CD4-positive, alpha-beta memory T cell (primary cell): ENCODE measurements at regions not wholly inside any gene's neighbourhood (a gene's known extent, or its start where the extent isn't known, plus 50 kb on each side); places are given as distances from the start of the nearest gene placed in this dataset.
"Not testable (repeated sequence)": the region's sequence is repeated elsewhere in the genome, so short reads cannot be mapped to it uniquely, and the experiment has no call there.

Experiments used
- CTCF ChIA-PET: fragments of 350-600 bp; sonication (Branson Sonifier 250); formaldehyde crosslinking; loops from one replicate; lab custom pipeline; 2021; ENCODE audit warnings: inconsistent platforms; ENCODE audit not compliant: partially characterized antibody; lab: Charles Lee
- POLR2A ChIA-PET: fragments of 350-600 bp; sonication (Branson Sonifier 250); formaldehyde crosslinking; loops from one replicate; lab custom pipeline; 2021; ENCODE audit not compliant: partially characterized antibody; lab: Charles Lee
- DNase-seq, 5 donors: peaks; one replicate each; pipeline versions ENCODE4 v3.0.0 to v3.0.0-alpha.2; 2020 to 2022; ENCODE audit warnings: mixed read lengths in 1 of 5
- H3K27ac ChIP-seq: one replicate; pipeline ENCODE4 v1.7.0; 2013; ENCODE audit warnings: low read depth, low read length
- H3K27me3 ChIP-seq: 2 replicates; pipeline ENCODE4 v1.7.0; 2013; ENCODE audit warnings: mild to moderate bottlenecking, low read length, moderate library complexity; ENCODE audit not compliant: insufficient read depth
- H3K36me3 ChIP-seq: 2 replicates; pipeline ENCODE4 v1.7.0; 2013; ENCODE audit warnings: mild to moderate bottlenecking, low read length, moderate library complexity; ENCODE audit not compliant: insufficient read depth
- H3K4me1 ChIP-seq: 2 replicates; pipeline ENCODE4 v1.7.0; 2013; ENCODE audit warnings: mild to moderate bottlenecking, low read length, moderate library complexity; ENCODE audit not compliant: insufficient read depth
- H3K4me3 ChIP-seq, 2 donors: one replicate each; pipeline ENCODE4 v1.7.0; 2013; ENCODE audit warnings: low read length in 2 of 2, mild to moderate bottlenecking in 1 of 2
- H3K9me3 ChIP-seq, 2 donors: one replicate each; pipeline ENCODE4 v1.7.0; 2013; ENCODE audit warnings: low read length in 2 of 2, control low read depth in 1 of 2; ENCODE audit not compliant: control insufficient read depth in 1 of 2
- H3K27ac Mint-ChIP-seq, 7 donors: one replicate each; pipeline ENCODE4 v1.8.0; 2020 to 2021; ENCODE audit warnings: mixed read lengths in 7 of 7, mild to moderate bottlenecking in 6 of 7, inconsistent platforms in 3 of 7, moderate library complexity in 3 of 7
- H3K27me3 Mint-ChIP-seq, 2 donors: one replicate each; pipeline ENCODE4 v1.8.0; 2020 to 2021; ENCODE audit warnings: mixed read lengths in 2 of 2
- H3K36me3 Mint-ChIP-seq, 2 donors: one replicate each; pipeline ENCODE4 v1.8.0; 2020 to 2021; ENCODE audit warnings: mixed read lengths in 2 of 2, inconsistent platforms in 1 of 2, mild to moderate bottlenecking in 1 of 2
- H3K4me1 Mint-ChIP-seq, 4 donors: one replicate each; pipeline ENCODE4 v1.8.0; 2020 to 2021; ENCODE audit warnings: mixed read lengths in 4 of 4, mild to moderate bottlenecking in 1 of 4
- H3K4me3 Mint-ChIP-seq, 8 donors: one replicate each; pipeline ENCODE4 v1.8.0; 2020 to 2021; ENCODE audit warnings: mixed read lengths in 8 of 8, mild to moderate bottlenecking in 7 of 8, moderate library complexity in 6 of 8, inconsistent platforms in 3 of 8
- H3K9me3 Mint-ChIP-seq, 8 donors: one replicate each; pipeline ENCODE4 v1.8.0; 2020 to 2021; ENCODE audit warnings: mixed read lengths in 8 of 8, mild to moderate bottlenecking in 5 of 8, inconsistent platforms in 3 of 8, moderate library complexity in 1 of 8
- intact Hi-C: fragments of 100-400 bp; cut with micrococcal nuclease; formaldehyde crosslinking; loops from one replicate; pipeline ENCODE4 v1.15.1; 2023

- H3K27ac Mint-ChIP-seq: not testable (repeated sequence)
Observed at GRCh38 chr19:14299224-14299827, 81.9 kb upstream of the ADGRE5 start.

GRCh38 chr19:14297883-14298576 is 83.2 kb upstream of the ADGRE5 start:
- H3K9me3 ChIP-seq, H3K4me1 ChIP-seq, H3K9me3 Mint-ChIP-seq, H3K36me3 Mint-ChIP-seq, H3K4me1 Mint-ChIP-seq, POLR2A ChIA-PET, DNase-seq, H3K36me3 ChIP-seq, intact Hi-C loops, H3K4me3 ChIP-seq, H3K4me3 Mint-ChIP-seq, H3K27ac ChIP-seq, H3K27me3 Mint-ChIP-seq, CTCF ChIA-PET, H3K27ac Mint-ChIP-seq, H3K27me3 ChIP-seq: not testable (repeated sequence)

More at GRCh38 chr19:14299224-14299827, 81.9 kb upstream of the ADGRE5 start:
- CTCF ChIA-PET, POLR2A ChIA-PET, H3K4me1 Mint-ChIP-seq, H3K4me3 ChIP-seq, DNase-seq, H3K27ac ChIP-seq, H3K27me3 ChIP-seq, H3K36me3 Mint-ChIP-seq, H3K27me3 Mint-ChIP-seq, H3K36me3 ChIP-seq, intact Hi-C loops, H3K4me1 ChIP-seq, H3K9me3 Mint-ChIP-seq, H3K4me3 Mint-ChIP-seq, H3K9me3 ChIP-seq: not testable (repeated sequence)

GRCh38 chr19:14294974-14295373 is 86.3 kb upstream of the ADGRE5 start:
- CTCF ChIA-PET, H3K27ac Mint-ChIP-seq, H3K4me3 ChIP-seq, H3K4me3 Mint-ChIP-seq, H3K27me3 ChIP-seq, H3K9me3 Mint-ChIP-seq, H3K27ac ChIP-seq, POLR2A ChIA-PET, H3K27me3 Mint-ChIP-seq, H3K36me3 ChIP-seq, H3K4me1 ChIP-seq, intact Hi-C loops, DNase-seq, H3K9me3 ChIP-seq, H3K36me3 Mint-ChIP-seq, H3K4me1 Mint-ChIP-seq: not testable (repeated sequence)

- peak overlapping the region in 1 of 8 donors; percentile 42 for H3K4me3 Mint-ChIP-seq
- intact Hi-C loops, H3K27me3 ChIP-seq, CTCF ChIA-PET, H3K9me3 ChIP-seq, H3K36me3 Mint-ChIP-seq, H3K4me1 ChIP-seq, DNase-seq, H3K27ac Mint-ChIP-seq, H3K27me3 Mint-ChIP-seq, H3K4me1 Mint-ChIP-seq, H3K9me3 Mint-ChIP-seq, H3K36me3 ChIP-seq, H3K4me3 ChIP-seq, H3K27ac ChIP-seq: not testable (repeated sequence)
- POLR2A ChIA-PET: interaction anchor here (0.6 kb wide), 1 partner anchor 688 kb away, joined by 4 read pairs; no protein-coding TSS in a partner anchor
Observed at GRCh38 chr19:14293816-14294170, 87.5 kb upstream of the ADGRE5 start.

- DNase-seq, H3K4me3 ChIP-seq, POLR2A ChIA-PET, H3K27ac Mint-ChIP-seq, H3K36me3 ChIP-seq, H3K4me1 ChIP-seq, H3K27me3 Mint-ChIP-seq, H3K27me3 ChIP-seq, H3K4me1 Mint-ChIP-seq, H3K9me3 Mint-ChIP-seq, H3K36me3 Mint-ChIP-seq, H3K27ac ChIP-seq, CTCF ChIA-PET, intact Hi-C loops, H3K9me3 ChIP-seq: not testable (repeated sequence)
- peak overlapping the region in 2 of 8 donors; percentile 24 to 42 for H3K4me3 Mint-ChIP-seq
Observed at GRCh38 chr19:14293101-14293815, 87.3 kb upstream of the ADGRL1 start.

- H3K4me1 ChIP-seq, H3K27me3 Mint-ChIP-seq, H3K4me3 ChIP-seq, H3K27ac Mint-ChIP-seq, H3K9me3 ChIP-seq, H3K9me3 Mint-ChIP-seq, H3K4me1 Mint-ChIP-seq, POLR2A ChIA-PET, H3K36me3 ChIP-seq, H3K27me3 ChIP-seq, H3K27ac ChIP-seq, DNase-seq, H3K36me3 Mint-ChIP-seq, H3K4me3 Mint-ChIP-seq: not testable (repeated sequence)
- intact Hi-C loops: loop anchor here (5.0 to 10.0 kb wide), 2 partner anchors 68 to 85 kb away; partner anchors contain the start of gene ADGRL1
- CTCF ChIA-PET: interaction anchor here (0.6 to 2.2 kb wide), 9 partner anchors 11 to 153 kb away, joined by 3 to 9 read pairs (median 4); partner anchors contain the start of gene ASF1B
Observed at GRCh38 chr19:14289810-14290209, 83.8 kb upstream of the ADGRL1 start.

- H3K36me3 Mint-ChIP-seq, H3K27me3 ChIP-seq, DNase-seq, H3K4me1 ChIP-seq, H3K4me3 ChIP-seq, POLR2A ChIA-PET, H3K27me3 Mint-ChIP-seq, H3K27ac ChIP-seq, H3K27ac Mint-ChIP-seq, H3K36me3 ChIP-seq, H3K9me3 ChIP-seq, H3K9me3 Mint-ChIP-seq: not testable (repeated sequence)
- Mint-ChIP-seq H3K4me3 (peak overlapping the region in 1 of 8 donors; percentile 20), H3K4me1 (peaks cover 8 to 13% (median 11%) of the 10 kb centered on the region in 4 donors)
- intact Hi-C loops: loop anchor here (1.0 to 10.0 kb wide), 3 partner anchors 66 to 152 kb away; partner anchors contain the start of genes ADGRL1 and ASF1B
- CTCF ChIA-PET: interaction anchor here (0.7 to 2.1 kb wide), 2 partner anchors 88 to 94 kb away, joined by 6 to 8 read pairs; no protein-coding TSS in a partner anchor
Observed at GRCh38 chr19:14287837-14288236, 81.9 kb upstream of the ADGRL1 start.
